ENCODE measurements at regions not wholly inside any gene's neighbourhood (a gene's known extent, or its start where the extent isn't known, plus 50 kb on each side); places are given as distances from the start of the nearest gene placed in this dataset.

DNA sequence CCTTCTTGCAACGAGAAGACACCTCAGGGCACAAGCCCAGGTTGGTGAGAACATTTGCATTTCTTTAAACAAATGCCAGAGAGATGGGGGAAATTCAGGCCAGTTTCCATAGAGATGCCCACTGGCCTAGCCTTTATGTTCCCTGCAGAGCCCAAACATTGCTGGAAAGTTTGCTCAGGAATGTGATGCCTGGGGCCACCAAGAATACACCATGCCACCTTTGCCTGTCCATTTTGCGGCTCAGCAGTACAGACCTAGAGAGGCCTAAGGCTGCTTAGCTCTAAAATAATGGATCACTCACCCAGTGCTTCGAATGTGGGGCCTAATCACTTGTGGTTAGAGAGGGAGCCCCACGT, 210.0 kb downstream of the RPLP1 start:
- no peaks in the 10 kb centered on the region for H3K9me3 ChIP-seq
- H2AFZ ChIP-seq (ENCODE audit: low read depth), result no peak overlapping the region
- no peaks in the 10 kb centered on the region for H3F3A ChIP-seq (replicated peaks; ENCODE audit: insufficient read depth)
- TF ChIP-seq, protein P1, sequence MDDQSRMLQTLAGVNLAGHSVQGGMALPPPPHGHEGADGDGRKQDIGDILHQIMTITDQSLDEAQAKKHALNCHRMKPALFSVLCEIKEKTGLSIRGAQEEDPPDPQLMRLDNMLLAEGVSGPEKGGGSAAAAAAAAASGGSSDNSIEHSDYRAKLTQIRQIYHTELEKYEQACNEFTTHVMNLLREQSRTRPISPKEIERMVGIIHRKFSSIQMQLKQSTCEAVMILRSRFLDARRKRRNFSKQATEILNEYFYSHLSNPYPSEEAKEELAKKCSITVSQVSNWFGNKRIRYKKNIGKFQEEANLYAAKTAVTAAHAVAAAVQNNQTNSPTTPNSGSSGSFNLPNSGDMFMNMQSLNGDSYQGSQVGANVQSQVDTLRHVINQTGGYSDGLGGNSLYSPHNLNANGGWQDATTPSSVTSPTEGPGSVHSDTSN (IDR thresholded peaks at IDR 0.05), result no peak
- TF ChIP-seq, protein P2, sequence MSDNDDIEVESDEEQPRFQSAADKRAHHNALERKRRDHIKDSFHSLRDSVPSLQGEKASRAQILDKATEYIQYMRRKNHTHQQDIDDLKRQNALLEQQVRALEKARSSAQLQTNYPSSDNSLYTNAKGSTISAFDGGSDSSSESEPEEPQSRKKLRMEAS (IDR thresholded peaks at IDR 0.05; ENCODE audit: low read depth), result no peak
- TF ChIP-seq SIN3A (IDR thresholded peaks at IDR 0.05; ENCODE audit: borderline replicate concordance, low read depth, low read length) (no peak), RFX5 (IDR thresholded peaks at IDR 0.05; ENCODE audit: low read length) (no peak), YY1 (IDR thresholded peaks at IDR 0.05; ENCODE audit: low read depth) (no peak), TEAD4 (IDR thresholded peaks at IDR 0.05; ENCODE audit: borderline replicate concordance, insufficient read depth) (no peak), MEF2A (IDR thresholded peaks at IDR 0.05; ENCODE audit: borderline replicate concordance, low read depth) (no peak), EZH2phosphoT487 (IDR thresholded peaks at IDR 0.05; ENCODE audit: borderline replicate concordance, low read depth) (no peak), FOXM1 (IDR thresholded peaks at IDR 0.05; ENCODE audit: low read depth) (no peak), NRF1 (IDR thresholded peaks at IDR 0.05; ENCODE audit: low read depth, low read length) (no peak), TCF12 (IDR thresholded peaks at IDR 0.05) (no peak), FOSL2 (IDR thresholded peaks at IDR 0.05; ENCODE audit: borderline replicate concordance, low read depth) (no peak), MXI1 (IDR thresholded peaks at IDR 0.05; ENCODE audit: low read depth, low read length) (no peak), EP300 (IDR thresholded peaks at IDR 0.05; ENCODE audit: borderline replicate concordance in 1 of 2, low read depth in 1 of 2, low read length in 1 of 2) (no peak), GABPA (IDR thresholded peaks at IDR 0.05; ENCODE audit: low read depth) (no peak), JUND (IDR thresholded peaks at IDR 0.05) (no peak), RAD21 (IDR thresholded peaks at IDR 0.05; ENCODE audit: low read length) (no peak)
- H3K36me3 ChIP-seq (replicated peaks in 1 of 2; ENCODE audit: control insufficient read depth in 1 of 2, insufficient read depth in 2 of 2, low read length in 1 of 2), result no peaks in the 10 kb centered on the region
- H3K79me2 ChIP-seq (ENCODE audit: insufficient read depth), result no peaks in the 10 kb centered on the region
- peaks cover 21% of the 10 kb centered on the region; the same call in 1 of the 2 replicates for H3K27me3 ChIP-seq (ENCODE audit: insufficient read depth)
- H3K9me2 ChIP-seq, result no peaks in the 10 kb centered on the region
- H3K4me1 ChIP-seq (ENCODE audit: control insufficient read depth in 1 of 2, insufficient read depth in 2 of 2, low read depth in 1 of 2, low read length in 1 of 2), result peaks cover 0 to 20% of the 10 kb centered on the region in 2 experiments; a peak in 1 of 4 replicates
- no peak overlapping the region for H3K4me2 ChIP-seq
- H3K9ac ChIP-seq, result no peak overlapping the region
- POLR2A ChIA-PET, result no interaction called here
- CTCF ChIA-PET, result interaction anchor here (1.1 kb wide), 1 partner anchor 184 kb away, joined by 3 read pairs; no protein-coding TSS in a partner anchor
- 21% methylated on average over 4 of the region's 4 CpGs for WGBS (ENCODE audit: low lambda C conversion rate)
- no peak for DNase-seq
- H4K20me1 ChIP-seq (ENCODE audit: insufficient read depth), result no peaks in the 10 kb centered on the region
- no peak overlapping the region for H3K4me3 ChIP-seq (ENCODE audit: low read depth in 2 of 2, low read length in 1 of 2)
- H3K27ac ChIP-seq (ENCODE audit: low read depth in 2 of 2, low read length in 1 of 2), result no peak overlapping the region

DNA sequence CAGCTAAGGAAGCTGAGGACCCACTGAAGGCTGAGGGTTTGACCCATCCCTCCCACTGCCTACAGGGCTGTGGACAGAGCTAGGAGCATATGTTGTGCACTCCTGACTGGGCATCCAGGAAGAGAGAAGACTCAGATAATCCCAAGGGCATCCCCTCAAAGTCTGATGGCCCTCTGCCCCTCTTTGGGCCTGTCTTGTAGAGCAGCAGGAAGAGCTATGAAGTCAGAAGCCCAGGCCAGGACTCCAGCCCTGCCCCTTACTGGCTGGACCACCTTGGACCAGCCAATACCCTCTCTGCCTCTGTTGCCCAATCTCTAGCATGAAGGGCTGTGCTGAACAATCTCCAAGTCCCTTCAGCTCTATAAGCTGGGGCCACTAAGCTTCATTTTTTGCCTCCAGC, 210.8 kb downstream of the RPLP1 start:
- Histone ChIP-seq H3K9me3 (no peaks in the 10 kb centered on the region), H3K4me2 (no peak overlapping the region), H3K36me3 (replicated peaks in 1 of 2; ENCODE audit: control insufficient read depth in 1 of 2, insufficient read depth in 2 of 2, low read length in 1 of 2) (no peaks in the 10 kb centered on the region), H3K79me2 (ENCODE audit: insufficient read depth) (no peaks in the 10 kb centered on the region), H2AFZ (ENCODE audit: low read depth) (no peak overlapping the region), H3K9ac (no peak overlapping the region), H3K27ac (ENCODE audit: low read depth in 2 of 2, low read length in 1 of 2) (no peak overlapping the region), H3K9me2 (no peaks in the 10 kb centered on the region), H3F3A (replicated peaks; ENCODE audit: insufficient read depth) (no peaks in the 10 kb centered on the region), H3K4me1 (ENCODE audit: control insufficient read depth in 1 of 2, insufficient read depth in 2 of 2, low read depth in 1 of 2, low read length in 1 of 2) (peaks cover 0 to 20% of the 10 kb centered on the region in 2 experiments; a peak in 1 of 4 replicates), H3K27me3 (ENCODE audit: insufficient read depth) (peaks cover 18% of the 10 kb centered on the region; the same call in 1 of the 2 replicates), H4K20me1 (ENCODE audit: insufficient read depth) (no peaks in the 10 kb centered on the region), H3K4me3 (ENCODE audit: low read depth in 2 of 2, low read length in 1 of 2) (no peak overlapping the region)
- DNase-seq, result no peak
- ChIA-PET CTCF (interaction anchor here (1.1 kb wide), 1 partner anchor 185 kb away, joined by 3 read pairs; no protein-coding TSS in a partner anchor), POLR2A (no interaction called here)
- TF ChIP-seq MXI1 (IDR thresholded peaks at IDR 0.05; ENCODE audit: low read depth, low read length) (no peak), FOSL2 (IDR thresholded peaks at IDR 0.05; ENCODE audit: borderline replicate concordance, low read depth) (no peak), GABPA (IDR thresholded peaks at IDR 0.05; ENCODE audit: low read depth) (no peak), FOXJ3 (CRISPR knock-in tag; IDR thresholded peaks at IDR 0.05) (no peak), NRF1 (IDR thresholded peaks at IDR 0.05; ENCODE audit: low read depth, low read length) (no peak), NFIC (IDR thresholded peaks at IDR 0.05; ENCODE audit: borderline replicate concordance) (no peak), GATA2 (CRISPR knock-in tag; IDR thresholded peaks at IDR 0.05) (no peak), TEAD4 (IDR thresholded peaks at IDR 0.05; ENCODE audit: borderline replicate concordance, insufficient read depth) (no peak), POLR2AphosphoS5 (IDR thresholded peaks at IDR 0.05; ENCODE audit: low read depth, low read length) (no peak), EP300 (IDR thresholded peaks at IDR 0.05; ENCODE audit: borderline replicate concordance in 1 of 2, low read depth in 1 of 2, low read length in 1 of 2) (no peak), TAF1 (IDR thresholded peaks at IDR 0.05; ENCODE audit: borderline replicate concordance, low read depth, low read length) (no peak), JUND (IDR thresholded peaks at IDR 0.05) (no peak), SIN3A (IDR thresholded peaks at IDR 0.05; ENCODE audit: borderline replicate concordance, low read depth, low read length) (no peak), ELF1 (IDR thresholded peaks at IDR 0.05) (no peak), CHD2 (IDR thresholded peaks at IDR 0.05; ENCODE audit: low read length, partially characterized antibody) (no peak)
- TF ChIP-seq, protein P2 (IDR thresholded peaks at IDR 0.05; ENCODE audit: low read depth), result no peak
- TF ChIP-seq, protein P3, sequence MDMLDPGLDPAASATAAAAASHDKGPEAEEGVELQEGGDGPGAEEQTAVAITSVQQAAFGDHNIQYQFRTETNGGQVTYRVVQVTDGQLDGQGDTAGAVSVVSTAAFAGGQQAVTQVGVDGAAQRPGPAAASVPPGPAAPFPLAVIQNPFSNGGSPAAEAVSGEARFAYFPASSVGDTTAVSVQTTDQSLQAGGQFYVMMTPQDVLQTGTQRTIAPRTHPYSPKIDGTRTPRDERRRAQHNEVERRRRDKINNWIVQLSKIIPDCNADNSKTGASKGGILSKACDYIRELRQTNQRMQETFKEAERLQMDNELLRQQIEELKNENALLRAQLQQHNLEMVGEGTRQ (IDR thresholded peaks at IDR 0.05; ENCODE audit: borderline replicate concordance, low read depth, low read length), result no peak
- TF ChIP-seq, protein P4, sequence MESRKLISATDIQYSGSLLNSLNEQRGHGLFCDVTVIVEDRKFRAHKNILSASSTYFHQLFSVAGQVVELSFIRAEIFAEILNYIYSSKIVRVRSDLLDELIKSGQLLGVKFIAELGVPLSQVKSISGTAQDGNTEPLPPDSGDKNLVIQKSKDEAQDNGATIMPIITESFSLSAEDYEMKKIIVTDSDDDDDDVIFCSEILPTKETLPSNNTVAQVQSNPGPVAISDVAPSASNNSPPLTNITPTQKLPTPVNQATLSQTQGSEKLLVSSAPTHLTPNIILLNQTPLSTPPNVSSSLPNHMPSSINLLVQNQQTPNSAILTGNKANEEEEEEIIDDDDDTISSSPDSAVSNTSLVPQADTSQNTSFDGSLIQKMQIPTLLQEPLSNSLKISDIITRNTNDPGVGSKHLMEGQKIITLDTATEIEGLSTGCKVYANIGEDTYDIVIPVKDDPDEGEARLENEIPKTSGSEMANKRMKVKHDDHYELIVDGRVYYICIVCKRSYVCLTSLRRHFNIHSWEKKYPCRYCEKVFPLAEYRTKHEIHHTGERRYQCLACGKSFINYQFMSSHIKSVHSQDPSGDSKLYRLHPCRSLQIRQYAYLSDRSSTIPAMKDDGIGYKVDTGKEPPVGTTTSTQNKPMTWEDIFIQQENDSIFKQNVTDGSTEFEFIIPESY (IDR thresholded peaks at IDR 0.05; ENCODE audit: borderline replicate concordance, low read depth), result no peak

Data from SK-N-SH (cell line).